ENCODE measurements at regions not wholly inside any gene's neighbourhood (a gene's known extent, or its start where the extent isn't known, plus 50 kb on each side); places are given as distances from the start of the nearest gene placed in this dataset.

GRCh38 chr1:4023678-4024077, 123.6 kb upstream of the C1orf174 start:
- Histone ChIP-seq H3K27ac (no peak overlapping the region), H3K4me3 (no peak overlapping the region), H3K4me1 (replicated peaks in 1 of 2) (peaks cover 3 to 7% of the 10 kb centered on the region in 2 donors)
- in situ Hi-C loops (cut with MboI; ENCODE audit: low pct_unique_long_range_greater_than_20kb in 2 of 9, low sequenced_read_pairs in 9 of 9, unreplicated experiment in 9 of 9), result no loop called here
- WGBS, 10 experiments, result 0 to 81% (median 79%) methylated on average over 1 to 5 of the region's 5 CpGs; no CpG with 5 or more reads in 5 of the 10 experiments
- ATAC-seq (replicated peaks in 6 of 8), result no peak

- ATAC-seq (replicated peaks in 6 of 8), result no peak
- in situ Hi-C loops (cut with MboI; ENCODE audit: low pct_unique_long_range_greater_than_20kb in 2 of 9, low sequenced_read_pairs in 9 of 9, unreplicated experiment in 9 of 9), result no loop called here
- H3K27ac ChIP-seq, result no peak overlapping the region
Measured at GRCh38 chr1:4024811-4025210, 124.7 kb upstream of the C1orf174 start.

DNA sequence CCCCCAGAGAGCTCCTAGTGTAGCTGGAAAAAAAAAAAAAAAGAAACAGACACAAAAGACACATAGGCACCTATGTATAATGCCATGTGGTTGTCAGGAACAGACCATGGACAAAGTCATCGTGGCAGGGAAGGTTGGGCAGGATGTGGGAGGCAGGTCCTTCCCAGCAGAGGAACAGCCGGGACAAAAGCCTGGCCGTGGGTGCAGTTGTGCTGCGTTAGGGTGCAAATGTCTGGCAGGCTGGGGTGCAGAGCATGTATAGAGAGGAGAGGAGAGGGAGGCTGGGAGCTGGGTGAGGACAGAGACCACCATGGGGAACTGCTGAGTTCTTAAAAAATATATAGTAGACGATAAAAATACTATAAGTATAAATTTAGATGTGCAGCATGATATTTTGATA, 125.7 kb upstream of the C1orf174 start:
- no peak for ATAC-seq (replicated peaks in 6 of 8)
- H3K27ac ChIP-seq, result no peak overlapping the region
- 4 to 83% (median 38%) methylated on average over 2 to 5 of the region's 5 CpGs; no CpG with 5 or more reads in 1 of the 10 experiments for WGBS, 10 experiments
- H3K4me1 ChIP-seq (replicated peaks in 1 of 2), result peaks cover 0 to 7% of the 10 kb centered on the region in 2 donors
- H3K4me3 ChIP-seq, result no peak overlapping the region
- in situ Hi-C loops (cut with MboI; ENCODE audit: low pct_unique_long_range_greater_than_20kb in 2 of 9, low sequenced_read_pairs in 9 of 9, unreplicated experiment in 9 of 9), result no loop called here

More at GRCh38 chr1:4024811-4025210, 124.7 kb upstream of the C1orf174 start:
- Histone ChIP-seq H3K4me3 (no peak overlapping the region), H3K4me1 (replicated peaks in 1 of 2) (peaks cover 3 to 7% of the 10 kb centered on the region in 2 donors)

GRCh38 chr1:4027008-4027407, 126.9 kb upstream of the C1orf174 start:
- H3K4me3 ChIP-seq, result no peak overlapping the region
- peak in 3 of 8 experiments; percentile 53 to 61 (median 60) for ATAC-seq (replicated peaks in 6 of 8)
- H3K27ac ChIP-seq, result no peak overlapping the region
- peaks cover 0 to 7% of the 10 kb centered on the region in 2 donors for H3K4me1 ChIP-seq (replicated peaks in 1 of 2)
- in situ Hi-C loops (cut with MboI; ENCODE audit: low pct_unique_long_range_greater_than_20kb in 2 of 9, low sequenced_read_pairs in 9 of 9, unreplicated experiment in 9 of 9), result no loop called here
- 0 to 91% (median 75%) methylated on average over 1 to 11 of the region's 11 CpGs; no CpG with 5 or more reads in 1 of the 10 experiments for WGBS, 10 experiments

GRCh38 chr1:4027492-4028138, 127.5 kb upstream of the C1orf174 start:
- Histone ChIP-seq H3K4me3 (no peak overlapping the region), H3K4me1 (replicated peaks in 1 of 2) (peaks cover 0 to 7% of the 10 kb centered on the region in 2 donors), H3K27ac (no peak overlapping the region)
- WGBS, 10 experiments, result 0 to 58% (median 18%) methylated on average over 1 to 12 of the region's 16 CpGs; no CpG with 5 or more reads in 1 of the 10 experiments
- in situ Hi-C loops (cut with MboI; ENCODE audit: low pct_unique_long_range_greater_than_20kb in 2 of 9, low sequenced_read_pairs in 9 of 9, unreplicated experiment in 9 of 9), result no loop called here
- ATAC-seq (replicated peaks in 6 of 8), result no peak

DNA sequence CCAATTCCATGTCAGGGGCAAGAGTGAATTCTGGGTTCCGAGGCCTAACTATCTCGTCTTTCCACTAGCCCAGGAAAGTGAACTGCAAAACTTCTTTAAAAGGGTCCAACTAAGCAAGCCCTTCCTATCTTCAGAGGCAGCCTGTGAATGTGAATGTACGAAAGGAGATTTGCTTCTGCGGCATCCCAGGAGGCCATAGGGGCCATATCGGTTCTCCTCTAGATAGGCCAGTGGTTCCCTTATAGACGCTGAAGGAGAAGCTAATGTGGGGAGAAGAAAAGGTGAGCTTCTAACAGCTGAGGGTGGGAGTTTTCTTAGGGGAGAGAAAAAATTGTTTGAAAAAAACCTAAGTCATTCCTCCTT, 128.0 kb upstream of the C1orf174 start:
- in situ Hi-C loops (cut with MboI; ENCODE audit: low pct_unique_long_range_greater_than_20kb in 2 of 9, low sequenced_read_pairs in 9 of 9, unreplicated experiment in 9 of 9), result no loop called here
- 17 to 98% (median 85%) methylated on average over 2 to 6 of the region's 6 CpGs; no CpG with 5 or more reads in 3 of the 10 experiments for WGBS, 10 experiments
- Histone ChIP-seq H3K27ac (no peak overlapping the region), H3K4me3 (no peak overlapping the region), H3K4me1 (replicated peaks in 1 of 2) (peaks cover 0 to 7% of the 10 kb centered on the region in 2 donors)
- no peak for ATAC-seq (replicated peaks in 6 of 8)

- in situ Hi-C loops (cut with MboI; ENCODE audit: low pct_unique_long_range_greater_than_20kb in 2 of 9, low sequenced_read_pairs in 9 of 9, unreplicated experiment in 9 of 9), result no loop called here
- Histone ChIP-seq H3K27ac (no peak overlapping the region), H3K4me1 (replicated peaks in 1 of 2) (peaks cover 8 to 16% of the 10 kb centered on the region in 2 donors), H3K4me3 (no peak overlapping the region)
- ATAC-seq (replicated peaks in 6 of 8), result no peak
Measured at GRCh38 chr1:4029376-4029775, 129.3 kb upstream of the C1orf174 start.

DNA sequence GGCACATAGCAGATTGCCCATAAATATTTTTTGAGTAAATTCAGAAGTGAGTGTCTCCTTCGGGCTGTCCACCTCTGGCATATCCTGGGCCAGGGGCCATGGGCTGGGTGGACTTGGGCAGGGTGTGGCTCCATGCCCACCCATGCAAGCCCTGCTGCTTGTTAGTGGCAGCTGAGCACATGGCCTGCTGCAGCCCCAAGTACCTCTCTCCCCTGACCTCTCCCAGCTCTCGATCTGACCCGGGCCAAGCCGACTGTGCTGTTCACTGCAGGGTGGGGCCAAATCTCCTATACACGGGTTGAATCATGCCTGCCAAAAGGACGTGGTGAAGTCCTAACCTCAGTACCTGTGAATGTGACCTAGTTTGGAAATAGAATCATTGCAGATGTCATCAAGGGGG, 132.5 kb upstream of the C1orf174 start:
- in situ Hi-C loops (cut with MboI; ENCODE audit: low pct_unique_long_range_greater_than_20kb in 2 of 9, low sequenced_read_pairs in 9 of 9, unreplicated experiment in 9 of 9), result no loop called here
- Histone ChIP-seq H3K27ac (no peak overlapping the region), H3K4me3 (no peak overlapping the region), H3K4me1 (replicated peaks in 1 of 2) (peaks cover 8 to 15% of the 10 kb centered on the region in 2 donors)
- no peak for ATAC-seq (replicated peaks in 6 of 8)
- WGBS, 10 experiments, result 65 to 100% (median 87%) methylated on average over 1 to 3 of the region's 6 CpGs; no CpG with 5 or more reads in 6 of the 10 experiments

GRCh38 chr1:4033129-4033676, 133.1 kb upstream of the C1orf174 start:
- peak in 4 of 8 experiments; percentile 86 to 96 (median 92) for ATAC-seq (replicated peaks in 6 of 8)
- Histone ChIP-seq H3K27ac (no peak overlapping the region), H3K4me3 (no peak overlapping the region), H3K4me1 (replicated peaks in 1 of 2) (peaks cover 8 to 14% of the 10 kb centered on the region in 2 donors)
- in situ Hi-C loops (cut with MboI; ENCODE audit: low pct_unique_long_range_greater_than_20kb in 2 of 9, low sequenced_read_pairs in 9 of 9, unreplicated experiment in 9 of 9), result no loop called here
- 18 to 74% (median 65%) methylated on average over 4 to 10 of the region's 14 CpGs; no CpG with 5 or more reads in 1 of the 10 experiments for WGBS, 10 experiments

DNA sequence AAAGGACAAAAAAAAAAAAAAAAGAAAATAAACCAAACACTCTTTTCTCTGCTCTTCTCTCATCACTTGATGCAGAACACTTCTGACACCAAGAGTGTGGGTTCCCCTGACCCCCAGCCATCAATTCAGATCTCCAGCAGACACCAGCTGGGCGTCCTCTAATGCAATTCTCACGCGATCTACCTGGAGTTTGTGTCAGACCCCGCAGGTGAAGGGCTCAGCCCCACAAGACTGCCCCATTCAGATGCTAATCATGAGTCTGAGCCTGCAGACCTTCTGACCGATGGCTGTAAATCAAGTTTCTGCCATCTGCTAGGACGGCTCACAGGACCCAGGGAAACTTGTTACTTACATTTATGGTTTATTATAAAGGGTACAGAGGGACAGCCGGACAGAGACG, 133.6 kb upstream of the C1orf174 start:
- in situ Hi-C loops (cut with MboI; ENCODE audit: low pct_unique_long_range_greater_than_20kb in 2 of 9, low sequenced_read_pairs in 9 of 9, unreplicated experiment in 9 of 9), result no loop called here
- peak in 4 of 8 experiments; percentile 50 to 72 (median 69) for ATAC-seq (replicated peaks in 6 of 8)
- no peak overlapping the region for H3K4me3 ChIP-seq
- no peak overlapping the region for H3K27ac ChIP-seq
- 6 to 83% (median 21%) methylated on average over 1 to 7 of the region's 8 CpGs for whole genome bisulfite sequencing, 10 experiments
- H3K4me1 ChIP-seq (replicated peaks in 1 of 2), result peaks cover 8 to 14% of the 10 kb centered on the region in 2 donors

GRCh38 chr1:4034318-4034887, 134.3 kb upstream of the C1orf174 start:
- Histone ChIP-seq H3K4me1 (replicated peaks in 1 of 2) (peaks cover 8 to 14% of the 10 kb centered on the region in 2 donors), H3K4me3 (no peak overlapping the region), H3K27ac (no peak overlapping the region)
- no peak for ATAC-seq (replicated peaks in 6 of 8)
- in situ Hi-C loops (cut with MboI; ENCODE audit: low pct_unique_long_range_greater_than_20kb in 2 of 9, low sequenced_read_pairs in 9 of 9, unreplicated experiment in 9 of 9), result no loop called here
- WGBS, 10 experiments, result 19 to 72% (median 57%) methylated on average over 2 to 7 of the region's 8 CpGs; no CpG with 5 or more reads in 3 of the 10 experiments

DNA sequence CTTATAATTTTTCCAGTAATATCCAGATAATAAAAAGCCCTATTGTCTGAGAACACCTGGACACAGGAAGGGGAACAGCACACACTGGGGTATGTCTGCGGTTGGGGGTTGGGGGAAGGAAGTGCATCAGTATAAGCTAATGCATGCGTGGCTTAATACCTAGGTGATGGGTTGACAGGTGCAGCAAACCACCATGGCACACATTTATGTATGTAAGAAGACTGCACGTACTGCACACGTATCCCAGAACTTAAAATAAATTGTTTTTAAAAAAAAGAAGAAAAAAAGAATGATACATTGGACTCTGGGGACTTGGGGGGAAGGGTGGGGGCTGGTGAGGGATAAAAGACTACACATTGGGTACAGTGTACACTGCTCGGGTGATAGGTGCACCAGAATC, 144.9 kb upstream of the C1orf174 start:
- Histone ChIP-seq H3K4me3 (no peak overlapping the region), H3K27ac (no peak overlapping the region), H3K4me1 (replicated peaks in 1 of 2) (peaks cover 0 to 19% of the 10 kb centered on the region in 2 donors)
- in situ Hi-C loops (cut with MboI; ENCODE audit: low pct_unique_long_range_greater_than_20kb in 2 of 9, low sequenced_read_pairs in 9 of 9, unreplicated experiment in 9 of 9), result no loop called here
- WGBS, 10 experiments, result 11 to 67% (median 49%) methylated on average over 1 to 5 of the region's 5 CpGs; no CpG with 5 or more reads in 4 of the 10 experiments
- ATAC-seq (replicated peaks in 6 of 8), result no peak

DNA sequence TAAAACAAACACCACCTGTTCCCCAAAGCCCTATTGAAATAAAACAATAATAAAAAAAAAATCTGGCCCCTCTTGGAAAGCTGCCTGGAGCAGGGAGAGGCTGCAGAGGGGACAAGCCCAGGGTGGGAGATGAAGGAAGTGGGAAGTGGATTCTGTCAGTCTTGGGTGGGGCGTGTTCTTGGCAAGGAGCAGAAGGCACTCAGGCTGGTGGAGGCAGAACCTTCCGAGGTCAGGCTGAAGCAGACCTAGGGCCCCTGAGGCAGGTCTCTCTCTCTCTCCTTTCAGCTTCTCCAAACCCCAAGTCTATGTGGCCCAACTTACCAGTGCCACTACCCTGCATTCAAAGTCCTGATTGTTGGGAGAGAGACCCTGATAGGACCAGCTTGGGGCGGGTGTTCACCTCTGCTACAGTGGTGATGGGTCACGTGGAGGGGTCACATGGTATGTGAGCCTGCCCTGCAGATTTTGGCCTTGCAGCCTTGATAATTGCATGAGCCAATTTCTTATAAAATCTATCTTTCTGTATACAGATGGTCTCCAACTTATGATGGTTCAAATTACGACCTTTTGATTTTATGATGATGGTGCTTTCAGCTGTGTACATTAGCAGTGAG, 145.4 kb upstream of the C1orf174 start:
- no peak for ATAC-seq (replicated peaks in 6 of 8)
- WGBS, 10 experiments, result 20 to 69% (median 50%) methylated on average over 1 to 5 of the region's 5 CpGs; no CpG with 5 or more reads in 3 of the 10 experiments

More for the DNA sequence above, 145.4 kb upstream of the C1orf174 start:
- H3K4me3 ChIP-seq, result no peak overlapping the region
- H3K27ac ChIP-seq, result no peak overlapping the region
- in situ Hi-C loops (cut with MboI; ENCODE audit: low pct_unique_long_range_greater_than_20kb in 2 of 9, low sequenced_read_pairs in 9 of 9, unreplicated experiment in 9 of 9), result no loop called here
- peaks cover 0 to 19% of the 10 kb centered on the region in 2 donors for H3K4me1 ChIP-seq (replicated peaks in 1 of 2)

Measured in motor neuron (in vitro differentiated cells).